Right lobe of liver (tissue), 4 donors: ENCODE measurements at regions not wholly inside any gene's neighbourhood (a gene's known extent, or its start where the extent isn't known, plus 50 kb on each side); places are given as distances from the start of the nearest gene placed in this dataset.

Experiments used
- POLR2A ChIP-seq: fragments of 450-650 bp; IDR thresholded peaks from one replicate; pipeline ENCODE4 v1.6.1; 2017; ENCODE audit warnings: antibody characterized with exemption, mild to moderate bottlenecking
- TF ChIP-seq, protein P1 (sequence below), 4 donors: fragments of 200-600 bp in 3 of 4; fragments of 450-650 bp in 1 of 4; IDR thresholded peaks; one replicate each; pipeline versions ENCODE4 v1.5.1 to v1.8.0; 2016 to 2022; ENCODE audit warnings: antibody characterized with exemption in 4 of 4, mild to moderate bottlenecking in 2 of 4
- donor health status: DM: no; HTN: no; CAD: no.
- donor health status: DM: no; HTN: no; CAD: no.
- donor health status: DM: no; HTN: yes; CAD: no.

DNA sequence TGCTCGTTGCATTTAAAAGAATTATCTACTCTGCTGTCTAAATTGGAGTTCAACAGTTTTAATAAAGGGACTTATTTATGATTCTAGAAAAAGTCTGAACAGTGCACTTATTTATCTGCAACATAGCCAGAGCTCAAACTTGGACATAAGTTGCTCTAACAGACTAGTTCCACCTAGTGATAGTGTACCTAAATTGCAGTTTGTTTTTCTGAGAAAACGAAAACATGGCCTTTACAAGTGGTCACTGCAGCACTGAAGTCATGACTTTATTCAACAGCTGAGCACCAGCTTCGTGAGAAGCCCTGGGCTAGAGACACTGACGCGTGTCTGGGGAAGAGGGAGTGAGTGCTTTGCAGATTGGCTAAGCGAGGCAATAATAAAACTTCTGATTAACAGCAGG lies 77.3 kb upstream of the IGSF1 start:
- TF ChIP-seq, protein P1, sequence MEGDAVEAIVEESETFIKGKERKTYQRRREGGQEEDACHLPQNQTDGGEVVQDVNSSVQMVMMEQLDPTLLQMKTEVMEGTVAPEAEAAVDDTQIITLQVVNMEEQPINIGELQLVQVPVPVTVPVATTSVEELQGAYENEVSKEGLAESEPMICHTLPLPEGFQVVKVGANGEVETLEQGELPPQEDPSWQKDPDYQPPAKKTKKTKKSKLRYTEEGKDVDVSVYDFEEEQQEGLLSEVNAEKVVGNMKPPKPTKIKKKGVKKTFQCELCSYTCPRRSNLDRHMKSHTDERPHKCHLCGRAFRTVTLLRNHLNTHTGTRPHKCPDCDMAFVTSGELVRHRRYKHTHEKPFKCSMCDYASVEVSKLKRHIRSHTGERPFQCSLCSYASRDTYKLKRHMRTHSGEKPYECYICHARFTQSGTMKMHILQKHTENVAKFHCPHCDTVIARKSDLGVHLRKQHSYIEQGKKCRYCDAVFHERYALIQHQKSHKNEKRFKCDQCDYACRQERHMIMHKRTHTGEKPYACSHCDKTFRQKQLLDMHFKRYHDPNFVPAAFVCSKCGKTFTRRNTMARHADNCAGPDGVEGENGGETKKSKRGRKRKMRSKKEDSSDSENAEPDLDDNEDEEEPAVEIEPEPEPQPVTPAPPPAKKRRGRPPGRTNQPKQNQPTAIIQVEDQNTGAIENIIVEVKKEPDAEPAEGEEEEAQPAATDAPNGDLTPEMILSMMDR (IDR thresholded peaks at IDR 0.05) = peak; percentile 19 to 39 (median 28)
- no peak for TF ChIP-seq POLR2A
